Embryonic facial prominence (tissue), 1 donor: ENCODE measurements at regions not wholly inside any gene's neighbourhood (a gene's known extent, or its start where the extent isn't known, plus 50 kb on each side); places are given as distances from the start of the nearest gene placed in this dataset.

Source experiments
- DNase-seq: peaks from one replicate; pipeline ENCODE4 v3.0.0-alpha.2; 2016; ENCODE audit errors: extremely low spot score

DNA sequence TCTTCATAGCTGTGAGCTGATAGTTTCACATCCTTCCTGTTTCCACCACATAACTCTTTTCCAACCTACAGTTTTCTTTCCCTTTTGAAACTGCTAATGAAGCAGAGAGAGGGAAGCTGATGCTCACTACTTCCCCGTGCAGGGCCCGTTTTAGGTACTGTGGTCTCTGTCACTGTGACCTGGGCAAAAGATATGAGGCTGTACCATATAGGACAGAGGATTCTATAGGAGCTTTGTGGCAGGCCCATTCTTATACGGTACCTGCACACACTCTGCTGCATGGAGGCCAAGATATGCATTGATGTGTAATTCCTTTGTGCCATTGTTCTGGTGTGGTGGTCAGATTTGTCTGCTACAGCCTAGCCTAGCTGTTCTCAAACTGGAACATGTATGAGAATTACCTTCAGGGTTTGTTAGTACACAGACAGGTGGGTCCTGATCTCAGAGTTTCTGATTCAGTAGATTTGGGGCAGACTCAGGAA, 577.3 kb downstream of the LMO7 start:
- no peak for DNase-seq

DNA sequence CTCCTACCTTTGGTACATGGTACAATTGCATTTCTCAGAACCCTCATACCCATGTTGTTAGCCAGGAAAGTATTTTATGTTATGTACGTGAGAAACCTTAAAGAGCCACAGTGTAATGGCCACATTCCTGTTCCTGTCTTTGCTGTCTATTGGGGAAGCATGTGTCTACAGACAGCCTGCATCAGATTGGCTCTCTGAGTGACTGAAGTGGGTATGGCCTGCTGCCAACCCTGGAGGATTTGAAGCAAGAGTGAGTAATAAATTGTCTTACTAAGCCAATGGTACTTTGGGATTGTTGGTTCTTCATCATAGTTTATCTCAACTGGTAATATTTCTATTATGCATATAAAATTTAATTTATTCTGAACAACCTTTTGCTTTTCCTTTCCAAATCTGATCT, 574.1 kb downstream of the LMO7 start:
- DNase-seq: no peak

DNA sequence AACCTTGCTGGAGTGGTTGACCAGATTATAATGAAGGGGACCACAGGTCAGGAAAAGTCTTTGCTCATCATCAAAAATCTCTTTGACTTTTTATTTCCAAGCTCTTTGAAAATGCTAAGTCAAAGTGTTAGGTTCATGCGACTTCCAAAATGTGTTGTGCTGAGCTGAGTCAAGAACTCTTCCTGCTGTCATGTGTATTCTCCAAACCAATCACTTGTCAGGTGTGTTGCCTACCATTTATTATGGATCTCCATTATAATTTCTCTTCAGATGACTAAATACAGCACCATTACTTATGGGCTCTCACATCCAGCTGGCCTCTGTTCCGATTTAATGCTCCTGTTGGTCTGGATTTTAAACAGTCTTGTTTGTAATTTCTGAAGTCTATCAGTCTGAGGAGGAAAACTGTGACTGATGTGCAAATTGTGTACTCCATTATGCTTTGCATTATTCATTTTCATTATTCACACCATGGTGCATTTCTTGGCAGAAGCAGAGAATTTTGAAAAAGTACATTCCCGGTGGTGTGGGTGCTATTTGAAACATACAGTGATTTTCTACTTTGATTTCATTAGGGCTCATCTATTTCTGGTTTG, 562.5 kb downstream of the LMO7 start:
- no peak for DNase-seq

- no peak for DNase-seq
These were observed 553.9 kb downstream of the LMO7 start for GRCh38 chr13:76189882-76190519.

DNA sequence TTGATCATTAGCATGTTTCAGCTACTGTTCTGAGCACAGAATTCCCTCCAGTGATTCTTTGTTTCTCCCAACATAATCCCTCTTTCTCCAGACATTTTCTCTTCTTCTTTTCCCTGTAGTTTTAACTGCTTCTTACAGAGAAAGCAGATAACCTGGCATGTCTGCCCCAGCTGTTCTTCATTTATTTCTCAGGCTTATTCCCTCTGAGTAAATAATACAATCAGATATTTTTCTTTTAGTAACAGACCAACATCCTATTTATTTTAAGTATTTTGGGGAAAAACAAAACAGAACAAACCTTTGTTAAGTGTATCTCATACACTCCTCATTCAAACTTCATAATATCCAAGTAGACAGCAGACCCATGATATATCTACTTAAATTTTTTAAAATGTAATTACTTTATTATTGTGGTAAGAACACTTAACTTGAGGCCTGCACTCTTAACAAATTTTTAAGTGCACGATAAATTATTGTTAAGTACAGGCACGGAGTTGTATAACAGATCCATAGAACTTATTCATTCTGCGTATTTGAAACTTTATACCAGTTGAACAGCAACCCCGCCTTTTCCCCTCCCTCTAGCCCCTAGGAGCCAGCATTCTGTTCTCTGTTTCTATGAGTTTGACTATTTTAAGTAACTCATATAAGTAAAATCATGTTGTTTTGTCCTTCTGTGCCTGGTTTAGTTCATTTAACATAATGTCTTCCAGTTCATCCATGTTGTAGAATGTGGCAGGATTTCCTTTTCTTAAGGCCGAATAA, 540.0 kb downstream of the LMO7 start:
- DNase-seq: no peak

- no peak for DNase-seq
These were observed 532.5 kb downstream of the LMO7 start for GRCh38 chr13:76168661-76169060.

DNA sequence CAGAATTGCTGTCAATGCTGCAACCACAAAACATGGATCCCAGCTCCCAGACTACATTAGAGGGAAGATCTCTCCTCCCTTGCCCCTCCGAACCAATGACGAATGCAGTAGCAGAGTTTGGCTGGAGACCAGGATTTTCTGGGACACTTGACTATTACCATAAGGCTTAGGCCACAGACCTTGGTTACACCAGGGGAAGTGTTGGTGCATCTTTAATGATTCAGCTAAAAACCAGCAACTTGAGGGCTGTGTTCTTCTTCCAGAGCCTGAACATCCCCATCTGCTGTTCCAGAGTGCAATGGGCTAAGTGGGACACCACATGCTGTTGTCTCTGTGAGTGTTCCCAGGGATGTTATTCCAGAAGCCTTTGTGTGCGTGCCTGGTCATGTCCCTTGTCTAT, 528.2 kb downstream of the LMO7 start:
- no peak for DNase-seq

DNA sequence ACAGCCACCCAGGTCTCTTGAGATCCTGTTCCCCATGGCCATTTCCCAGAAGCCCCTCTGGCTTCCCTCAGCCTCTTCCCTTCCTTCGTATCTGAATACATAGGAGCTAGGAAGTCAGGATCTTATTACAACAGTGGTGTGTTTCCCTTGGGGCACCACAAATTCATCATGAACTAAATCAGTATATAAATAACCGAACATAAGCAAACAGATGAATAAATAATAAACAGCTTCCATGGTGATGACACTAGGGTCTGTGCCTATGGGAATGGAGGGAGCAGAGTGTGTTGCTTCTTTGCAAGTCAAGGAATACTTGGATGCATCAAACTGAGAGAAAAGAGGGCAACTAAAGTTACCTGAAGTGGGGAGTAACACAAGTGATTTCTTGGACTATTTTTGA, 527.6 kb downstream of the LMO7 start:
- DNase-seq: no peak

DNA sequence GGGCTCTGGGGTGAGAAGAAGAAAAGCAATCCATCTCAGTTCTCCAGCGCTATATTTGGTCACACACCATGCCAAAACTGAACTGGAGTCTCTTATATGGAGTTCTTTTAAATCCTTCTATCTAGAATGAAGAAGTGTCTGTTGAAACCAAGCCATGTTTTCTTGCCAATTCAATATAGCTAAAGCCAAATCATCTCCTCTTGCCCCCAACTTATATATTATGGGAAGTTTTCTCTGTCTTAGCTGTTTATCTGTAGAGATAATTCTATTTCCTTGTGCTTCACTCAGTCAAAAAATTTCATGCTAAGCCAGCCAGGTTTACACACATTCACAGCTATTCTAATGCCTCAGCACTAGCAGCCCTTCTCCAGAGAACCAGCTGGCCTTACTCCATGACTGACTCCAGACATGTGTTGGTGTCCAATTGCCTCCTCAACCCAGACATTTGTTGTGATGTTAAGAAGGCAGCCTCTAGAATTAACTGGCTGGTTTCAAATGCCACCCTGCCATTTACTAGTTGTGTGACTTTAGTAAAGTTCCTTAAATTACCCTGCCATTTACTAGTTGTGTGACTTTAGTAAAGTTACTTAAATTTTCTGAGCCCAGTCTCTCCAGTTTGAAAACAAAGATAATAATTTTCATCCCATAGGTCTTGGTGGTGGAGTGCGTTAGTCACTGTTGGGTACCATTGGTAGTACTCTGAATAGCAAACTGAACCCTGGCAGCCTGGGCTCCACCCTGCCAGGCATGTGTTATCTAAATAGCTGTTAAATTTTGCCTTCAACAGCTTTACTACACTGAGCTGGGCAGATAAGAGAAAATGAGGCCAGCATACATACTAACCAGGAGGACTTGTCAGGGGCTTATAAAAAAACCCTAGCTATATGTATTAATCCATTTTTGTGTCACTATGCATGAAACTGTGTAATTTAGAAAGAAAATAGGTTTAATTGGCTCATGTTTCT, 525.1 kb downstream of the LMO7 start:
- no peak for DNase-seq

- DNase-seq: no peak
These were observed 524.4 kb downstream of the LMO7 start for GRCh38 chr13:76160506-76160905.

DNA sequence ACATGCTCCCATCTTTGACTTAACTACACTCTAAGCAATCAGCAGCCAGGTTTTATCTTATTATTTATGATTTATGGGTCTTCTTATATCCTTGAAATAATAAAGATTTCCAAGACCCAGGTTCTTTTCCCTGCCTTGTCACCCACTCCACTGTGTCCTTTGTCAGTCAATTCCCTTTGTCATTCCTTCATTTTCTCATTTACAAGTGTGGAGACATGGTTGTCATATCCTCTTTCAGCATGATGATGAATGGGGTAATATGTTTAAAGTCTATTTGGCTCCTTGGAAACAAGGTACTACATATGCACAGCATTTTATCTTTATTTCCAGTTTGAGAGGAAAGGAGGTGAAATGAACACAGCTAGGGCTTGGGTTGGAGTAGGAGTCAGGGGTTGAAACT, 521.8 kb downstream of the LMO7 start:
- no peak for DNase-seq

- no peak for DNase-seq
These were observed 517.1 kb downstream of the LMO7 start for GRCh38 chr13:76153239-76153638.

GRCh38 chr13:76148926-76149325, 512.8 kb downstream of the LMO7 start:
- DNase-seq: no peak

GRCh38 chr13:76148374-76148773, 512.2 kb downstream of the LMO7 start:
- no peak for DNase-seq

GRCh38 chr13:76132532-76132931, 496.4 kb downstream of the LMO7 start:
- DNase-seq: no peak

GRCh38 chr13:76131551-76131950, 495.4 kb downstream of the LMO7 start:
- DNase-seq: no peak

- peak; percentile 74 for DNase-seq
These were observed 493.3 kb downstream of the LMO7 start for GRCh38 chr13:76129305-76130000.

DNA sequence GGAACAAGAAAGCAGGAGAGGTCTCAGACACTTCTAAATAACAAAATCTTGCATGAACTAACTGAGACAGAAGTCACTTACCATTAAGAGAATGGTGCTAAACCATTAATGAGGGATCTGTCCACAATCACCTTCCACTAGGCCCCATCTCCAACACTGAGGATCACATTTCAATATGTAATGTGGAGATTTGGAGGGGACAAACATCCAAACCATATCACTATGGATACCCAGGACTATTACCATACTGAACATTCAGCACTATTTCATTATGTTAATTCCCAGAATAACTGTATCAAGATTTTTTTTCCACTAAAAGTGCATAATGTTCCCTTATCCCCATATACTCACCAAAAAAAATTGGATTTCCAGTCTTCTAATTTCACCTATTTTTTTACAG, 491.8 kb downstream of the LMO7 start:
- DNase-seq: no peak

DNA sequence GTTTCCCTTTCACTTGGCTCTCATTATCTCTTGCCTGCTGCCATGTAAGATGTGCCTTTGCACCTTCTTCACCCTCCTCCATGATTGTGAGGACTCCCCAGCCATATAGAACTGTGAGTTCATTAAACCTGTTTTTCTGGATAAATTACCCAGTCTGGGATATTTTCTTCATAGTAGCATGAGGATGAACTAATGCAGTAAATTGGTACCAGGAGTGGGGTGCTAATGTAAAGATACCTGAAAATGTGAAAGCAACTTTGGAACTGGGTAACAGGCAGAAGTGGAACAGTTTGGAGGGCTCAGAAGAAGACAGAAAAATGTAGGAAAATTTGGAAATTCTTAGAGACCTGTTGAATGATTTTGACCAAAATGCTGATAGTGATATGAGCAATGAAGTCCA, 487.4 kb downstream of the LMO7 start:
- no peak for DNase-seq

- peak; percentile 23 for DNase-seq
These were observed 480.7 kb downstream of the LMO7 start for GRCh38 chr13:76116751-76117360.

GRCh38 chr13:76106763-76107162, 470.6 kb downstream of the LMO7 start:
- no peak for DNase-seq
